SH-SY5Y (cell line): ENCODE measurements at regions not wholly inside any gene's neighbourhood (a gene's known extent, or its start where the extent isn't known, plus 50 kb on each side); places are given as distances from the start of the nearest gene placed in this dataset.

ENCODE experiments used
- GATA2 ChIP-seq: IDR thresholded peaks from 2 replicates; pipeline ENCODE4 v1.6.1; 2011; ENCODE audit warnings: mild to moderate bottlenecking, low read depth, low read length
- GATA3 ChIP-seq: IDR thresholded peaks from 2 replicates; pipeline ENCODE4 v1.6.1; 2011; ENCODE audit warnings: low read depth, mild to moderate bottlenecking, low read length, moderate library complexity

DNA sequence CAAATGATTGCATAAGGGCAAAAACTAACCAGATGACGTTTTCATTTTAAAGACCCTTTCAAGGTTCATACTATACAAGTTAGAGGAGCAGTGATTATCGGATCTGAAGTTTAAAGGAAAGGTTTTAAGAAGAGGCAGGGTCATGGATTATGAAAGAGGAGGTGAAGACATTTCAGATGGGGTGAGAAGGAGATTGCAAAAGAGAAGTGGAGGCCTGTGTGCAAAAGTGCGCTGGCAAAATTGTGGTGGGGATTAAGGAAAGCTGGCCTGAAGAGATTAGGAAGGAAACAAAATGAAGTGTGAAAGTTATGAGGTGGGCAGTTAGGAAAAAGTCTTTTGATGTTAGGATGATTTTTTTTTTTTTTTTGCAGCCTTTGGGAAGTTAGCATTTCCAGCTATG is 935.7 kb upstream of the FAM98A start:
- TF ChIP-seq GATA2 (no peak), GATA3 (no peak)
